Thyroid gland (tissue), 4 donors: ENCODE measurements at regions not wholly inside any gene's neighbourhood (a gene's known extent, or its start where the extent isn't known, plus 50 kb on each side); places are given as distances from the start of the nearest gene placed in this dataset.

Experiments used
- DNase-seq, 2 donors: peaks; one replicate each; pipeline ENCODE4 v3.0.0-alpha.2; 2019
- H3K27ac ChIP-seq, 3 donors: fragments of 200-600 bp; sonication (generic); 1 replicate in 2 of 3; 2 replicates in 1 of 3; pipeline ENCODE4 v1.5.1; 2016 to 2019; ENCODE audit warnings: mild to moderate bottlenecking in 1 of 3, moderate library complexity in 1 of 3
- H3K27me3 ChIP-seq: fragments of 200-600 bp; sonication (generic); one replicate; pipeline ENCODE4 v1.5.1; 2019
- H3K36me3 ChIP-seq, 2 donors: fragments of 200-600 bp; sonication (generic); one replicate each; pipeline ENCODE4 v1.5.1; 2016 to 2019
- H3K4me1 ChIP-seq, 2 donors: fragments of 200-600 bp; sonication (generic); one replicate each; pipeline ENCODE4 v1.5.1; 2017 to 2019
- H3K4me3 ChIP-seq, 3 donors: fragments of 200-600 bp; sonication (generic); replicated peaks in 1 of 3; 1 replicate in 2 of 3; 2 replicates in 1 of 3; pipeline ENCODE4 v1.5.1; 2016; ENCODE audit warnings: mild to moderate bottlenecking in 1 of 3
- H3K9me3 ChIP-seq: fragments of 200-600 bp; sonication (generic); one replicate; pipeline ENCODE4 v1.5.1; 2017
- POLR2A ChIP-seq, 2 donors: fragments of 450-650 bp; IDR thresholded peaks; one replicate each; pipeline ENCODE4 v1.6.1; 2017; ENCODE audit warnings: antibody characterized with exemption in 2 of 2, mild to moderate bottlenecking in 2 of 2, moderate library complexity in 1 of 2
- WGBS, 2 donors: methylation state at CpG; one replicate each; pipeline ENCODE4 v1.1.5; 2017; 5-methylcytosine and 5-hydroxymethylcytosine counted together
- intact Hi-C: fragments of 100-400 bp; cut with DNase I; formaldehyde crosslinking; loops from one replicate; pipeline ENCODE4 v1.15.1; 2023
- TF ChIP-seq, protein P1 (sequence below), 6 experiments: fragments of 200-600 bp in 3 of 6; fragments of 450-650 bp in 3 of 6; sonication (generic) in 3 of 6; IDR thresholded peaks; one replicate each; pipeline ENCODE4 v1.5.1; 2016 to 2019; ENCODE audit warnings: antibody characterized with exemption in 6 of 6, mild to moderate bottlenecking in 2 of 6, inconsistent platforms in 1 of 6, moderate library complexity in 1 of 6

DNA sequence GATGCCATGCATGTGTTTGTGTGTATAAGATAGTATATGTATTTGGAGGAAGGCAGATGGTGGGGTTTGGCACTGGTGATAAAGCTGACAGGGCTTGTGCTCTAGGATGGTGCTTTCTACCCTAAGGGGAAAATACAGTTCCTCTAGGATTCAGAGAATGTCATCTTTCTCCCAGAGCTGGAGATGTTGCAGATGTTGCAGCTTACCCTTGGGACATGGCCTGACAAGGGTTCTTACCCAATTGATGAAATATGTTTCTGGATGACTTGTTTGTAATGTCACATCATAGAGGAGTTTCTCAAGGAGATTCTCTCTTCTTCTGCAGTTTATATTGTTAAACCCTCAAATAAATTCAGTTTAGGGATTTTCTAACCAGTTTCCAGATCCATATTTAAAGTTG, 52.5 kb upstream of the PITX2 start:
- H3K4me1 ChIP-seq = no peaks in the 10 kb centered on the region
- H3K9me3 ChIP-seq = no peaks in the 10 kb centered on the region
- TF ChIP-seq, protein P1, sequence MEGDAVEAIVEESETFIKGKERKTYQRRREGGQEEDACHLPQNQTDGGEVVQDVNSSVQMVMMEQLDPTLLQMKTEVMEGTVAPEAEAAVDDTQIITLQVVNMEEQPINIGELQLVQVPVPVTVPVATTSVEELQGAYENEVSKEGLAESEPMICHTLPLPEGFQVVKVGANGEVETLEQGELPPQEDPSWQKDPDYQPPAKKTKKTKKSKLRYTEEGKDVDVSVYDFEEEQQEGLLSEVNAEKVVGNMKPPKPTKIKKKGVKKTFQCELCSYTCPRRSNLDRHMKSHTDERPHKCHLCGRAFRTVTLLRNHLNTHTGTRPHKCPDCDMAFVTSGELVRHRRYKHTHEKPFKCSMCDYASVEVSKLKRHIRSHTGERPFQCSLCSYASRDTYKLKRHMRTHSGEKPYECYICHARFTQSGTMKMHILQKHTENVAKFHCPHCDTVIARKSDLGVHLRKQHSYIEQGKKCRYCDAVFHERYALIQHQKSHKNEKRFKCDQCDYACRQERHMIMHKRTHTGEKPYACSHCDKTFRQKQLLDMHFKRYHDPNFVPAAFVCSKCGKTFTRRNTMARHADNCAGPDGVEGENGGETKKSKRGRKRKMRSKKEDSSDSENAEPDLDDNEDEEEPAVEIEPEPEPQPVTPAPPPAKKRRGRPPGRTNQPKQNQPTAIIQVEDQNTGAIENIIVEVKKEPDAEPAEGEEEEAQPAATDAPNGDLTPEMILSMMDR (IDR thresholded peaks at IDR 0.05) = no peak
- no peak for TF ChIP-seq POLR2A (IDR thresholded peaks at IDR 0.05)
- H3K4me3 ChIP-seq = no peak overlapping the region
- H3K27ac ChIP-seq = no peak overlapping the region
- no peaks in the 10 kb centered on the region for H3K36me3 ChIP-seq
- no peaks in the 10 kb centered on the region for H3K27me3 ChIP-seq
- intact Hi-C loops = no loop called here
- DNase-seq = no peak

DNA sequence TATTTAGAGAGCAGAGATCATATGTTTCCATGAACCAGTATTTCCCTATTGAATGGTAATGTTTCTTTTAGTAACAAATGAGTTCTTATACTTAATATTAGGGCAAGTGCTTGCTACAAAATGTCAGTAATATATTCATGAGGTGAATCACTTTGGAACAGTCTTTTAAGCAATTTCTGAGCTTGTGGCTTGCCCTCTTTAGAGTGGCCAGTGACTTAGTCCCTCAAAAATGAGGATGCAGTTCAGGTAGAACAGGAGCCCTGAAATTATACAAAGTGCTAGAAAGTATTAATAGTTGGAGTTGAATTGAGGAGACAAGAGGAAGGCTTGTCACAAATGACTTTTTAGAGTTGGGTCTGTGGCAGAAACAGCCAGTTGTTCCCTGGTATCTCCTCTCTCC, 53.4 kb upstream of the PITX2 start:
- Histone ChIP-seq H3K27ac (no peak overlapping the region), H3K36me3 (no peaks in the 10 kb centered on the region), H3K4me3 (no peak overlapping the region), H3K27me3 (no peaks in the 10 kb centered on the region), H3K9me3 (no peaks in the 10 kb centered on the region), H3K4me1 (no peaks in the 10 kb centered on the region)
- TF ChIP-seq, protein P1 (IDR thresholded peaks at IDR 0.05) = no peak
- no peak for TF ChIP-seq POLR2A (IDR thresholded peaks at IDR 0.05)
- intact Hi-C loops = no loop called here
- DNase-seq = no peak

DNA sequence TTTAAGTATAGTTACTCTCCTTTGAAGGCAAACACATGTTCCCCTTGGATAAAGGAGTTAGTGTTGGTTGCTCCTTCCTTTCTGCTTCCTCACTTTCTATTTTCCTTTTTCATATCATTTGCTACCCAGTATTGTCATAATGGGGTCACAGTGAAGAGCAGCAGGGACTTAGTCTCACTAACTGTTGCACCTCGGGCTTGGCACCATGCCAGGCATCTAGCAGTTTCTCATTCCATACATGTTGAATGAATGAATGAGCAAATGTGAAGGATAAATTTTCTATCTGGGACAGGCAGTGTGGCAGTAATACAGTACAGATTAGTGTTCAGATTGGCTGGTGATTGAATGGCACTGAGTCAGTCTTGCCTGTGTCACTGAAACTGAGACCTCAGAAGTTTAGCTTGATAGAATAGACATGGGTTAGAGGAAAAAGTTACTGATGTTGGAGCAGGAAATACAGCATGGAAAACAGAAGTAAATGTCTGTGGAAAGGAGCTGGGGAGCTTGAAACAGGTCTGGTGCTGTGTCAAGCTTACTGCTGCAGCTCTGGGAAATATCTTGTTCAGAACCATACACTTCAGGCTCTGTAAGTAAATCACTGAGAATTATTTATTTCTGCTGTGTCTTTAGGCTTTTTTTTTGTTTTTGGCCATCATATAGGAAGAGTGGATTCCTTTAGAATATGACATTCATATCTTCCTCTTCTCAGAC, 55.8 kb upstream of the PITX2 start:
- no peak overlapping the region for H3K4me3 ChIP-seq
- intact Hi-C loops = no loop called here
- H3K27me3 ChIP-seq = no peaks in the 10 kb centered on the region
- TF ChIP-seq, protein P1 (IDR thresholded peaks at IDR 0.05) = no peak
- H3K27ac ChIP-seq = no peak overlapping the region
- no peak for DNase-seq
- no peaks in the 10 kb centered on the region for H3K9me3 ChIP-seq
- 13 to 24% methylated on average over 1 of the region's 1 CpG for WGBS, 2 donors
- no peaks in the 10 kb centered on the region for H3K36me3 ChIP-seq
- no peaks in the 10 kb centered on the region for H3K4me1 ChIP-seq

DNA sequence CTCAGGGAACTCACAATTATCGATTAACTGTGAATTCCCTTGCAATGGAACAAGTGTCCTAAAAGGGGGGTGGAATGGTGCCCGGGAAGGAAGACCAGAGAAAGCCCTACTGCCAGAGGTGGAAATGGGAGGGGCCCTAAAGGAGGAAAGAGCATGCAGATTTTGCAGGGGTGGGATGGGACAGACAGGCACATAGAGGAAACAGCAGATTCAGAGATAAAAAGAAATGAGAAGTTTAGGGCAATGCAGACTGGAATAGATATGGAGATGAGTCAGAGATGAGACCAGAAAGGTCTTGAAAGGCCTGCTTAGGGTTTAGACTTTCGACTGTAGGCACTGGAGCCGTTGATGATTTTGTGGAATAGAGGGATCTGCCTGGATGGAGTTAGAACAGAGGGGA, 57.4 kb upstream of the PITX2 start:
- no peaks in the 10 kb centered on the region for H3K27me3 ChIP-seq
- DNase-seq = no peak
- intact Hi-C loops = no loop called here
- no peak overlapping the region for H3K27ac ChIP-seq
- no peaks in the 10 kb centered on the region for H3K36me3 ChIP-seq
- 60 to 69% methylated on average over 4 of the region's 4 CpGs for WGBS, 2 donors
- TF ChIP-seq POLR2A (IDR thresholded peaks at IDR 0.05) = no peak
- TF ChIP-seq, protein P1 (IDR thresholded peaks at IDR 0.05) = no peak
- no peaks in the 10 kb centered on the region for H3K9me3 ChIP-seq
- H3K4me3 ChIP-seq = no peak overlapping the region
- H3K4me1 ChIP-seq = no peaks in the 10 kb centered on the region

DNA sequence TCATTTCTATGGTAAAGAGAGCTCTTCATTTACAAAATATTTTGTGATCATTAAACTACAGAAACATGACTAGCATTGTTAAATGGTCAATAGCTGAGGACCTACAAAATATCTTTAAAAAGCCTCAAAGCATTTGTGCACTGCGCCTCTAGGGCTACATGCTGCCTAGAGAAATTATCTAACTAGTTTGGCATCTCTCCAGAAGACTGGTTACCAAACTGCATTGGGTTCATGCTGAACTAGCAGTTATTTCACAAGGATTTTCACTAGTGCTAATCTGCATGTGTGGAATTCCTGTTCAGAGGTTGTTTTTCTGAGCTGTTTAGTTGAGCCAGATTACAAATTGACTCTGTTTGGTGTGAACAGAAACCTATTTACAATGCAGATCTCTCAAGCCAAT, 58.5 kb upstream of the PITX2 start:
- DNase-seq = no peak
- intact Hi-C loops = no loop called here
- Histone ChIP-seq H3K27me3 (no peaks in the 10 kb centered on the region), H3K4me3 (no peak overlapping the region), H3K9me3 (no peaks in the 10 kb centered on the region), H3K27ac (no peak overlapping the region), H3K36me3 (no peaks in the 10 kb centered on the region), H3K4me1 (no peaks in the 10 kb centered on the region)
- no peak for TF ChIP-seq POLR2A (IDR thresholded peaks at IDR 0.05)
- TF ChIP-seq, protein P1 (IDR thresholded peaks at IDR 0.05) = no peak
- WGBS, 2 donors = 47 to 69% methylated on average over 1 of the region's 1 CpG
